ENCODE measurements at regions not wholly inside any gene's neighbourhood (a gene's known extent, or its start where the extent isn't known, plus 50 kb on each side); places are given as distances from the start of the nearest gene placed in this dataset.

GRCh38 chr22:48615171-48616008 is 1212.3 kb downstream of the BRD1 start:
- TF ChIP-seq CTCF (IDR thresholded peaks at IDR 0.05; ENCODE audit: insufficient read depth, low read length, poor library complexity, severe bottlenecking) (no peak), EZH2phosphoT487 (conservative IDR thresholded peaks at IDR 0.05; ENCODE audit: low read length) (no peak)
